ENCODE measurements at regions not wholly inside any gene's neighbourhood (a gene's known extent, or its start where the extent isn't known, plus 50 kb on each side); places are given as distances from the start of the nearest gene placed in this dataset.
"Not testable (repeated sequence)": the region's sequence is repeated elsewhere in the genome, so short reads cannot be mapped to it uniquely, and the experiment has no call there.

- no peak for DNase-seq
Observed at GRCh38 chr21:14058566-14058965, 152.2 kb downstream of the LIPI start.

DNA sequence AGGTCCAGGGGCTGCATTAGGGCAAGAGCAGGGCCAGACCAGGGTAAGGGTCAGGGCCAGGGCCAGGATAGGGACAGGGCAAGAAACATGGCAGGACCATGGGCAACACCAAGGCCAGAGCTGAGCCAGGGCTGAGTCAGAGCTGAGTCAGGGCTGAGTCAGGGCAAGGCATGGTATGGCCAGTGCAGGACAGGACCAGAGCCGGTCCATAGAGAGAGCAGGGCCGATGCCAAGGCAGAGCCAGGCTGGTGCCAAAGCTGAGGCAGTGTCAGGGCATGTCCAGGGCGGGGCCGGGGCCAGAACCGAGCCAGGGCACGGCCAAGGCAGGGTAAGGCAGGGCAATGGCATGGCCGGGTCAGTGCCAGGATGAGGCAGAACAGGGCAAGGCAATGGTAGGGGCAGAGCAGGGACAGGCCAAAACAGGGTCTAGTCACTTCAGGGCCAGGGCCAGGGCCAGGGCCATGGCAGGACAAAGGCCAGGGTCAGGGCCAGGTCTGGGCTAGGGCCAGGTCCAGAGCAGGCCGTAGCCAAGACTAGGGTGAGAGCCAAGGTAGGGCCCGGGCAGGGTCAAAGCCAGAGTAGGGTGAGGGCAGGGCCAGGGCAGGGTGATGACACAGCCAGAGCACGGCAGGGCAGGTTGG is 152.8 kb downstream of the LIPI start:
- DNase-seq, result not testable (repeated sequence)

- DNase-seq, result no peak
Observed at GRCh38 chr21:14057313-14057712, 153.4 kb downstream of the LIPI start.

GRCh38 chr21:14056771-14057191 is 154.0 kb downstream of the LIPI start:
- DNase-seq, result no peak

DNA sequence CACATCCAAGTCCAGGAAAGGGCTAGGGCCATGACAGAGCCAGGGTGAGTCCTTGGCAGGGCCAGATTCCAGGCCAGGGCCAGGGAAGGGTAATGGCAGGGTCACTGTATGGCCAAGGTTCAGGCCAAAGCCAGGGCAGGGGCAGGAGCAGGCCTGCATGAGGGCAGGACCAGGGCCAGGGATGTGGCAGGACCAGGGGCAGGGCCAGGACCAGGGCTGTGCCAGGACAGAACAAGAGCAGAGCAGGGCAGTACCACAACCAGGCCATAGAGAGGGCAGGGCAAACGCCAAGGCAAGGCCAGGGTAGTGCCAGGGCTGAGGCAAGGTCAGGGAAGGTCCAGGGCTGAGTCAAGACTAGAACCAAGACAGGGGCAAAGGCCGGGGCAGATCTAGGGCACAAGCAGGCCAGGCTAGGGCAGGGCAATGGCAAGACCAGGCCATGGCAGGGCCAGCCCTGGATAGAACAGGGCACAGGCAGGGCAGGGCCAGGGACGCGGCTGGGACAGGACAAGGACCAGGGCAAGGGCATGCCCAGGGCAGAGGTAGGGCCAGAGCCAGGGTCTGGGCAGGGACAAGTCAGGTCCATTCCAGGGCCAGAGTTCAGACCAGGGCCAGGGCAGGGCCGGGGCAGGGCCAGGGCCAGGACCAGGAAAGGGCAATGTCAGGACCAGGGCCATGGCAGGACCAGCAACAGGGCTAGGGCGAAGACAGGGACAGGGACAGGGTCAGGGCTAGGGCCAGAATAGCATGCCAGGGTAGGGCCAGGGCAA is 154.8 kb downstream of the LIPI start:
- not testable (repeated sequence) for DNase-seq

DNA sequence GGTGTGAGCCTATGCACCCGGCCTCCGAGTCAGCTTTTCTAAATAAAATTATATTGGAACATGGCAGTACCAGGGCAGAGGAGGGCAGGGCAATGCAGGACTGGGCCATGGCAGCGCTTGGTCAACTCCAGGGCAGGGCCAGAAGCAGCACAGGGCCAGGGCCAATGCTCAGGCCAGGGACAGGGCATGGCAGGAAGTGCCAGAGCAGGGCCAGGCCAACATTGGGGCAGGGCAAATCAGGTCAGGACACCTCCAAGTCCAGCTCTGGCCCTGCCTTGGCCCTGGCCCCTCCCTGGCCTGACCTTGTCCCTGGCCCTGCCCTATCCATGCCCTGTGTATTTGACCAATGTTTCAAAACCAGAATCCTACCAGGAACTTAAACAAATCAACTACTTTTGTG is 156.1 kb downstream of the LIPI start:
- DNase-seq, result no peak

- no peak for DNase-seq
Observed at GRCh38 chr21:14050121-14050520, 160.6 kb downstream of the LIPI start.

DNA sequence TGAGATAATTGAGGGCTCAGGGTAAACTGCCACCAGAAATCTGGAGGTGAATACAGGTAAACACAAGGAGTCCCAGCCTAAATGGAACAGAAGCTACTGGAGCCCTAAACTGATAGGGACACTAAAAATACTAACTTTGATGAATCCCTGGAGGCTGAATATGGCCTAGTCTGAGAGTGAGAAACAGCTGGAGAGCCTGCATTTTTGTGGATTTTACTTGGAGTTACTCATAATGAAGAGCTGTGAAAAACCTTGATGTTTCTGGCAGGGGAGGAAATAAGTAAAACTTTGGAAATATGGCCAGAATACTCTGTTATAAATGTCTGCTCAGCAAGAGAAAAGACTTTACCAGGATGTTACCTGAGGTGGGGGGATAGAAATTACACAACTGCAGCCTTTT is 164.4 kb downstream of the LIPI start:
- DNase-seq, result no peak

DNA sequence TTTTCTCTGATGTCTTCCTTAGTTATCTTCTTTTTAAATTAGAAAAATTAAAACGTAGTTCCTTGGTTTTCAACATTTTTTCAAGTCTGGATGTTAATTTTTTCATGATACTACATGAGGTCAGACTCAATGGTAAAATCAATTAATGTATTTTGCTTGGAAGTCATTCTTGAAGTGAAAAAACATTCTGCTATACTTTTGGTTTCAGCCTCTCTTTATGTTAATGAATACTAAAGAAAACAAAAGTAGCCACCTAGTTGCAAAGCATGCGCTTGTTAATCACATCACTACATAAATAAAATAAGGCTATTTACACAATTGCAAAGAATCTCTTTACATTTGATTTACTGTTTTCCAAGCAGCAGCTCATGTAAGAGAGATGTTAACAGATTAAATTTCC is 170.4 kb downstream of the LIPI start:
- no peak for DNase-seq

- not testable (repeated sequence) for DNase-seq
Observed at GRCh38 chr21:14028619-14029018, 182.1 kb downstream of the LIPI start.

GRCh38 chr21:14027235-14027869 is 183.4 kb downstream of the LIPI start:
- peak; percentile 87 to 90 for DNase-seq

DNA sequence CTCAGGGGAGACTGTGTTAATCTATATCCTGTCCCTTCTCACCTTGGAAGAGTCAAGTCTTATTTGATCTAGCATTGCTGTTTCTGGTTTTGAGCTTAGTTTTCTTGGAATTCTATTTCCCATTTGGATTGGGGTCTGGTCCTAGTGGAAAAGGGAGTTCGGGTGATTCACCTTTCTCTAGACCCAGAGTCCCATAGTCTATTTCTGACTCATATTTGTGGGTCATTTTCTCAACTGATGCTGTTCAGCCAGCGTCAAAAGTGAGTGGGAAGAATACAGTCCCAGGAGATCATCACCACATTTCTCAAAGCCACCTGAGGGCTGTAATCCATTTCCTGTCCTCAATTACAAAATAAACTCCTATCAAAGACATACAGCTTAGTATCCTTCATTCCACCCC is 190.6 kb downstream of the LIPI start:
- DNase-seq, result not testable (repeated sequence)

GRCh38 chr21:14015841-14016240 is 194.9 kb downstream of the LIPI start:
- DNase-seq, result not testable (repeated sequence)

DNA sequence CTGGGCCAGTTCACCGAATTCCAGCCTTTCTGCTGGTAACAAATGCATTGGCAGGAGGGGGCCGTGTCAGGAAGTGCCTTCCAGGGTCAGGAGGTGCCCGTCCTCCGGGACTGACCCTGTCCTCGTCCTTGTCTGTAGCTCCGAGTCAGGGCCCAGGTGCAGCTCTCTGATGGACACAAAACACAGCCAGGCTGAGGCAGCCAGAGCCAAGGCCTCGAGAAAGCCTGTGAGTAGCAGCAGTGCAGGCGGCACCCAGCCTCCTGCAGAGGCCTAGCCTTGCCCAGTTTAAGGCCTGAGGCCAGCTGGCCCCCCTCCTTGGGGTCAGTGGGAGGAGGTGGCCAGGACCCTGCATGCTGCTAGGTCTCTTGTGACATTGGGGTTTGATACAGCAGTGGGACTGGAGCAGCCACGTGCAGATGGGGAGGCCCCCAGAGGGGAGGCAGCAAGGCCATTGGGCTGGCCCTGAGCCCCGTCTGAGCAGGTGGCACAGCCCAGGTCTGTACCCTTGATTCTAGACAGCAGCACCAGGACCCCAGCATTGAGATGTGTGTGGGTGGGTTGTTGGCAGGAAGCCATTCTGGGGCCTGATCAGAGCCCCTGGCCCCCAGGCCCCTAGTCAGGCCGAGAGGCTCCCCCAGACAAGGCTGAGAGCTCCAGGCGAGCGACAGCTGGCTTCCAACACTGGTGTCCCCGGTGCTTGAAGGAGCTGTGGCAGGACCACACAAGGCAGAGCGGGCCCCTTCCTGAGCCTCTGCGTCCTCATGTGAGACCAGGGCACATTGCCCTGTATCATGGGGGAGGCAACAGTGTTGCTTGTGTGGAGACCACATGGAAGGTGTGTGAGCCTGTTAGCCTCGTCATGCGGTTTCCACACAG is 196.9 kb downstream of the LIPI start:
- not testable (repeated sequence) for DNase-seq

GRCh38 chr21:14013056-14013603 is 197.6 kb downstream of the LIPI start:
- DNase-seq, result no peak

DNA sequence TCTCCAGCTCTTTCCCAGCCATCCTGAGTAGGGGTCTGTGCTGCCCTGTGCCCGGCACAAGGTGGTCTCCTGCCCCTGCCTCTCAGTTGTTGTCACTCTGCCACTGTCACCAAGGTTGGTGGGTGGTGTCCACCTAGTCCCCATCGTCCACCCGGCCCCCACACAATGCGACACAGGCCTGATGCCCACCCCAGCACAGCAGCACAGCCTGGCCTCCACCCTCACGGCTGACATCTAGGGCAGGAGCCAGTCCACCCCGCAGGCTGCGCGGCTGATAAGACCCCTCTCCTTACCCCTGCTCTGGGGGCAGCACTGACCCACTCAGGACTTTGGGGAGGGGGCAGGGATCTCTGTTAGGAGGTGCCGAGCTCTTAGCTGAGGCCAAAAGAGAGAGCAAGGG is 198.3 kb downstream of the LIPI start:
- DNase-seq, result no peak

GRCh38 chr21:14011751-14012150 is 199.0 kb downstream of the LIPI start:
- DNase-seq, result not testable (repeated sequence)

DNA sequence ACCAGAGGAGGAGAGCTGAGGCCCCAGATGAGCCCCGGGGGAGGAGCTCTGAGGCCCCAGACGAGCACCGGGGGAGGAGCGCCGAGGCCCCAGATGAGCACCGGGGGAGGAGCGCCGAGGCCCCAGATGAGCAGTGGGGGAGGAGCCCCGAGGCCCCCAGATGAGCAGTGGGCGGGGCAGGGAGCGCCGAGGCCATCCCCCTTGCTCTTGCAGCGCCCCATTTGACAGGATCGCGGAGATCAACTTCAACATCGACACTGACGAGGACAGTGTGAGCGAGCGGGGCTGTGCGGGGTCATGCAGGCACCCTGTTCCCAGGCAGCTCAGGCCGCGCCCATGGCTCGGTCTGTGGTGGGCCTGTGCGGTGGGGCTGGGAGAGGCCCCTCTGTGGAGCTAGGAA is 199.6 kb downstream of the LIPI start:
- not testable (repeated sequence) for DNase-seq

DNA sequence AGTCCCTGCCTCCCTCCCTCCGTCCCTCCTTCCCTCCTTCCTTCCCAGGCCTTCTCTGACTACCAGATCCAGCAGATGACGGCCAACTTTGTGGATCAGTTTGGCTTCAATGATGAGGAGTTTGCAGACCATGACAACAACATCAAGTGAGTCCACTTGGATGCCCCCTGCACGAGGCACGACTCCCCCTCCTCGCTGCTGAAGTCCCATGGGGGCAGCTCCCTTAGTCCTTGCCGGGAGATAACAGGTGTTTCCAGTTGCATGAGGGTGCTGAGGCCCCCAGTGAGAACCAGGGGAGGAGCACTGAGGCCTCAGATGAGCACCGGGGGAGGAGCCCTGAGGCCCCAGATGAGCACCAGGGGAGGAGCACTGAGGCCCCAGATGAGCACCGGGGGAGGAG is 200.0 kb downstream of the LIPI start:
- DNase-seq, result no peak

DNA sequence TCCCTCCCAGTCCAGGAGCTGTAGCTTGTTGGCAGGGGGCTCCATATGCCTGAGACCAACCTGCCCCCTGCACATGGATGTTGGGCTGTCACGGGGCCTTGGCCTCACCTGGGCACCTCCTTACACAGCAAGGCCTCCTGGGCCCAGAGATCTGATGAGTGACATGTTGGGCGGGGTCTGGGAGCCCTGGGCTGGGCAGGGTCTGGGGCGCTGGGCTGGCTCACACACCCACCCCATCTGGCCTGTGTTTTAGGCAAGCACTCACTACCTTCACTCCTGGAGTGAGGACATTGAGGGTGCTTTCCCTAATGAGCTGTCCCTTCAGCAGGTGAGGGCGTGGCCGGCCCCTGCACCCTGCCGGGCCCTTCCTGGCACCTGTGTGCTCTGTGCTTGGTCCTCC is 200.8 kb downstream of the LIPI start:
- not testable (repeated sequence) for DNase-seq

DNA sequence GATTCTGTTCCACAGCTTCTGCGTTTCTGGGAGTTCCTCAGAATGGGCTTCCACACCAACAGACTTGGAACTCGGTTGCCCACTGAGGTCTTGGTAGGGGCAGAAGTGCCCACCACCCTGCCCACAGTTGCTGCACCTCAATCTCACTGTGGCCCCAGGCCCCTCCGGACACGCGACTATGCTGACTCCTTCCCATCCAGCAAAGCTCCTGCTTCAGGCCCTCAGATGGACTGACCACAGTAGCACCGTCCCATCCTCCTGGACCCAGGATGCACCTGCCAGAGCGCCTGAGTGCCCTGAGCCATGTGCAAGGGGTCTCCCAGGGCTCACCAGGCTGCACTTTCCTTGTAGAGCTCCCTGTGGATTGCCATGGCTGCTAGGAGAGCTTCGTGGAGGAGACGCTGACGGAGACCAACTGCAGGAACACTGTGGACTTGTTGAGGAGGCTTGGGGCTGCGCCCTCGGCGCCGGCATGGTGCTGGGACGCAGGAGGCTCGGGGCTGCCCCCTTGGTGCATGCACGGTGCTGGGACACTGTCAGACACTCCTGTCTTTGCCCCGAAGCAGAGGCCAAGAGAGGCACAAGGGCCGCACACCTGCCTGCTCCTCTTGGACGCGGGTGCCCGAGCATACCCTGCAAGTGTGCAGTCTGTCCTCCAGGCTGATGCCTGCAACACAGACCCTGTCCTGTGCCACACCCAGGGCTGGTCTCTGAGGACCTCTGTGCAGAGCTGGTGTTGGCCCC is 201.3 kb downstream of the LIPI start:
- not testable (repeated sequence) for DNase-seq

DNA sequence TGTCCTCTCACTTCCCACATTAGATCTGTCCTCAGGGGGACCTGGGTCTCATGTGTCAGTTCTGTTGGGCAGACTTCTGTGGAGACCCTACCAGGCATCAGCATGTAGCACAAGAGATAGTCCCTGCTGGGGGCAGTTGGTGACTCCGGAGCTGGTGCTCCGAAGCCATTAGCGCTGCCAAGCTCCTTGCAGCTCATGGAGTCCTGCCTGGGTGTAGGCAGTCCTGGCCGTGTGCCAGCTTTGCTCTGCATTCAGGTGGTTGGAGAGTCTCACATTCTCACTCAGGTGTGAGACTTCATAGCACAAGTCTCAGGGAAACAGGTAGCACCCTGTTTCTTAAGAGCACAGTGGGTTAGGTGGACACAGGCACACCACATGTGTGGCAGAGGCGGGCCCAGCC is 202.3 kb downstream of the LIPI start:
- not testable (repeated sequence) for DNase-seq

Measured in CD4-positive, alpha-beta T cell treated with Interferon alpha-2 for 1 hour (primary cell).